GM12892 (cell line): ENCODE measurements at regions not wholly inside any gene's neighbourhood (a gene's known extent, or its start where the extent isn't known, plus 50 kb on each side); places are given as distances from the start of the nearest gene placed in this dataset.

Experiments used
- DNase-seq: peaks from one replicate; pipeline ENCODE4 v3.0.0; 2011; ENCODE audit not compliant: insufficient read length
- FAIRE-seq: peaks from 2 replicates; lab custom pipeline; 2011; peaks lifted over from hg19 to GRCh38; lab: Jason Lieb, UNC
- POLR2A ChIP-seq: IDR thresholded peaks from 2 replicates; pipeline ENCODE4 v1.6.1; 2011; ENCODE audit warnings: low read depth, low read length, control low read depth
- POLR2AphosphoS5 ChIP-seq: IDR thresholded peaks from 2 replicates; pipeline ENCODE4 v1.6.1; 2011; ENCODE audit warnings: low read depth, low read length, control low read depth
- TAF1 ChIP-seq: IDR thresholded peaks from 2 replicates; pipeline ENCODE4 v1.6.1; 2011; ENCODE audit warnings: low read depth, mild to moderate bottlenecking, control low read depth, low read length, borderline replicate concordance

GRCh38 chr6:23394681-23395080, 731.3 kb upstream of the NRSN1 start:
- no peak for TF ChIP-seq POLR2A
- TF ChIP-seq POLR2AphosphoS5 = no peak
- TF ChIP-seq TAF1 = no peak
- no peak for DNase-seq
- no peak for FAIRE-seq

GRCh38 chr6:23395381-23395780, 730.6 kb upstream of the NRSN1 start:
- TF ChIP-seq POLR2AphosphoS5 = no peak
- no peak for TF ChIP-seq POLR2A
- no peak for TF ChIP-seq TAF1
- DNase-seq (no peak), FAIRE-seq (no peak)

- FAIRE-seq = no peak
- TF ChIP-seq POLR2A (no peak), POLR2AphosphoS5 (no peak), TAF1 (no peak)
- no peak for DNase-seq
These were observed 729.1 kb upstream of the NRSN1 start for GRCh38 chr6:23396949-23397348.

GRCh38 chr6:23403460-23403859, 722.6 kb upstream of the NRSN1 start:
- DNase-seq = no peak
- no peak for TF ChIP-seq POLR2A
- TF ChIP-seq POLR2AphosphoS5 = no peak
- no peak for TF ChIP-seq TAF1
- FAIRE-seq = no peak

- DNase-seq (no peak), FAIRE-seq (no peak)
- TF ChIP-seq POLR2AphosphoS5 = no peak
- TF ChIP-seq TAF1 = no peak
- no peak for TF ChIP-seq POLR2A
These were observed 716.5 kb upstream of the NRSN1 start for GRCh38 chr6:23409531-23409930.

GRCh38 chr6:23410439-23410838, 715.6 kb upstream of the NRSN1 start:
- no peak for TF ChIP-seq POLR2AphosphoS5
- TF ChIP-seq TAF1 = no peak
- no peak for TF ChIP-seq POLR2A
- DNase-seq = no peak
- FAIRE-seq = no peak

- FAIRE-seq = no peak
- no peak for TF ChIP-seq TAF1
- no peak for DNase-seq
These were observed 713.2 kb upstream of the NRSN1 start for GRCh38 chr6:23412770-23413169.

- no peak for TF ChIP-seq POLR2AphosphoS5
- TF ChIP-seq POLR2A = no peak
- no peak for TF ChIP-seq TAF1
- peak; percentile 74 for FAIRE-seq
- DNase-seq = no peak
These were observed 712.5 kb upstream of the NRSN1 start for GRCh38 chr6:23413327-23414050.

GRCh38 chr6:23414051-23414445, 712.0 kb upstream of the NRSN1 start:
- DNase-seq (no peak), FAIRE-seq (peak; percentile 54)
- no peak for TF ChIP-seq POLR2A
- no peak for TF ChIP-seq POLR2AphosphoS5
- no peak for TF ChIP-seq TAF1

- DNase-seq (no peak), FAIRE-seq (no peak)
- TF ChIP-seq POLR2AphosphoS5 = no peak
- no peak for TF ChIP-seq TAF1
- no peak for TF ChIP-seq POLR2A
These were observed 711.1 kb upstream of the NRSN1 start for GRCh38 chr6:23414922-23415321.

GRCh38 chr6:23415819-23416427, 710.1 kb upstream of the NRSN1 start:
- no peak for TF ChIP-seq TAF1
- TF ChIP-seq POLR2A = no peak
- FAIRE-seq (no peak), DNase-seq (no peak)

GRCh38 chr6:23417133-23417532, 708.9 kb upstream of the NRSN1 start:
- TF ChIP-seq POLR2A (no peak), TAF1 (no peak)
- FAIRE-seq = no peak
- no peak for DNase-seq

- DNase-seq (no peak), FAIRE-seq (no peak)
- TF ChIP-seq POLR2AphosphoS5 = no peak
- no peak for TF ChIP-seq POLR2A
- no peak for TF ChIP-seq TAF1
These were observed 707.9 kb upstream of the NRSN1 start for GRCh38 chr6:23418095-23418494.
